B cell (primary cell): ENCODE measurements at regions not wholly inside any gene's neighbourhood (a gene's known extent, or its start where the extent isn't known, plus 50 kb on each side); places are given as distances from the start of the nearest gene placed in this dataset.

Experiments
- ATAC-seq: fragments of 200-7000 bp; cut with Tn5 transposase; one replicate; pipeline ENCODE4 v1.10.0; 2021; ENCODE audit warnings: low read depth, mild to moderate bottlenecking, moderate number of reproducible peaks, moderate library complexity
- CTCF ChIA-PET: fragments of 350-600 bp; sonication (Branson Sonifier 250); formaldehyde crosslinking; loops from one replicate; lab custom pipeline; 2021; ENCODE audit warnings: antibody characterized with exemption, inconsistent platforms; lab: Charles Lee
- POLR2A ChIA-PET: fragments of 350-600 bp; sonication (Branson Sonifier 250); formaldehyde crosslinking; loops from one replicate; lab custom pipeline; 2021; ENCODE audit warnings: antibody characterized with exemption; lab: Charles Lee
- DNase-seq: peaks from one replicate; pipeline ENCODE4 v3.0.0; 2013
- H2AFZ ChIP-seq: 2 replicates; pipeline ENCODE4 v1.6.1; 2012; ENCODE audit warnings: mild to moderate bottlenecking, low read depth, low read length; ENCODE audit not compliant: insufficient read depth, poor library complexity, severe bottlenecking
- H3K27ac ChIP-seq, 2 donors: 1 replicate in 1 of 2; 2 replicates in 1 of 2; pipeline ENCODE4 v1.5.1; 2012 to 2013; ENCODE audit warnings: low read length in 2 of 2, mild to moderate bottlenecking in 2 of 2, moderate library complexity in 1 of 2
- H3K27me3 ChIP-seq, 4 experiments: fragments of 200-600 bp in 1 of 4; sonication (generic) in 1 of 4; replicated peaks in 1 of 4; 1 replicate in 2 of 4; 2 replicates in 2 of 4; pipeline versions ENCODE4 v1.6.1 to v1.7.0; 2013 to 2016; ENCODE audit warnings: low read length in 3 of 4, mild to moderate bottlenecking in 2 of 4, mixed read lengths in 1 of 4, moderate library complexity in 1 of 4; ENCODE audit not compliant: insufficient read depth in 4 of 4, control insufficient read depth in 3 of 4; ENCODE audit errors: control extremely low read depth in 1 of 4
- H3K36me3 ChIP-seq, 2 experiments: replicated peaks in 1 of 2; 1 replicate in 1 of 2; 2 replicates in 1 of 2; pipeline versions ENCODE4 v1.6.1 to v1.7.1; 2013; ENCODE audit warnings: low read length in 1 of 2; ENCODE audit not compliant: insufficient read depth in 2 of 2, control insufficient read depth in 1 of 2; ENCODE audit errors: control extremely low read depth in 1 of 2, extremely low read depth in 1 of 2
- H3K4me1 ChIP-seq, 2 donors: fragments of 200-600 bp in 1 of 2; sonication (generic) in 1 of 2; 1 replicate in 1 of 2; 2 replicates in 1 of 2; pipeline versions ENCODE4 v1.5.1 to v1.6.1; 2013 to 2017; ENCODE audit warnings: low read length in 2 of 2; ENCODE audit not compliant: control insufficient read depth in 2 of 2, insufficient read depth in 2 of 2
- H3K4me2 ChIP-seq: replicated peaks from 2 replicates; pipeline ENCODE3; 2012; ENCODE audit warnings: mild to moderate bottlenecking, low read depth, low read length; ENCODE audit not compliant: poor library complexity, severe bottlenecking
- H3K4me3 ChIP-seq, 5 experiments: fragments of 200-600 bp in 1 of 5; sonication (generic) in 1 of 5; 1 replicate in 3 of 5; 2 replicates in 2 of 5; pipeline versions ENCODE4 v1.5.1 to v1.7.0; 2011 to 2016; ENCODE audit warnings: low read length in 4 of 5, mild to moderate bottlenecking in 4 of 5, low read depth in 2 of 5, control low read depth in 1 of 5, moderate library complexity in 1 of 5; ENCODE audit not compliant: insufficient read depth in 1 of 5; ENCODE audit errors: control extremely low read depth in 1 of 5, extremely low read depth in 1 of 5
- H3K79me2 ChIP-seq: fragments of 200-600 bp; sonication (generic); one replicate; pipeline ENCODE4 v1.6.0; 2016; ENCODE audit warnings: low read length; ENCODE audit not compliant: control insufficient read depth, insufficient read depth
- H3K9ac ChIP-seq: fragments of 200-600 bp; sonication (generic); 2 replicates; pipeline ENCODE4 v1.6.1; 2017; ENCODE audit warnings: mild to moderate bottlenecking, low read length, moderate library complexity
- H3K9me3 ChIP-seq, 3 donors: one replicate each; pipeline versions ENCODE4 v1.6.1 to v1.7.1; 2013; ENCODE audit warnings: low read length in 2 of 3; ENCODE audit not compliant: control insufficient read depth in 2 of 3, insufficient read depth in 1 of 3; ENCODE audit errors: control extremely low read depth in 1 of 3
- H4K20me1 ChIP-seq: 2 replicates; pipeline ENCODE4 v1.6.0; 2012; ENCODE audit warnings: mild to moderate bottlenecking, low read length; ENCODE audit not compliant: insufficient read depth, control insufficient read depth, poor library complexity, severe bottlenecking
- H3K27ac Mint-ChIP-seq: one replicate; pipeline ENCODE4 v1.8.0; 2021; ENCODE audit warnings: mixed read lengths
- H3K27me3 Mint-ChIP-seq: one replicate; pipeline ENCODE4 v1.8.0; 2021; ENCODE audit warnings: mixed read lengths
- H3K4me1 Mint-ChIP-seq: one replicate; pipeline ENCODE4 v1.8.0; 2021; ENCODE audit warnings: mixed read lengths
- H3K4me3 Mint-ChIP-seq: one replicate; pipeline ENCODE4 v1.8.0; 2021; ENCODE audit warnings: mixed read lengths
- H3K9me3 Mint-ChIP-seq: one replicate; pipeline ENCODE4 v1.8.0; 2022; ENCODE audit warnings: mixed read lengths; ENCODE audit not compliant: insufficient read depth
- CTCF ChIP-seq: fragments of 200-600 bp; IDR thresholded peaks from one replicate; pipeline ENCODE4 v1.8.0; 2022; ENCODE audit warnings: antibody characterized with exemption, mild to moderate bottlenecking
- EZH2 ChIP-seq: IDR thresholded peaks from 2 replicates; pipeline ENCODE4 v1.6.1; 2012; ENCODE audit warnings: borderline replicate concordance, low read depth, mild to moderate bottlenecking, moderate library complexity, low read length; ENCODE audit not compliant: insufficient read depth, poor library complexity, severe bottlenecking
- WGBS: methylation state at CpG from one replicate; pipeline ENCODE4 v1.1.5; 2013; ENCODE audit warnings: missing lambda C conversion rate; ENCODE audit not compliant: insufficient coverage; 5-methylcytosine and 5-hydroxymethylcytosine counted together
- intact Hi-C: fragments of 100-400 bp; cut with micrococcal nuclease; formaldehyde crosslinking; loops from one replicate; pipeline ENCODE4 v1.10.0; 2022

DNA sequence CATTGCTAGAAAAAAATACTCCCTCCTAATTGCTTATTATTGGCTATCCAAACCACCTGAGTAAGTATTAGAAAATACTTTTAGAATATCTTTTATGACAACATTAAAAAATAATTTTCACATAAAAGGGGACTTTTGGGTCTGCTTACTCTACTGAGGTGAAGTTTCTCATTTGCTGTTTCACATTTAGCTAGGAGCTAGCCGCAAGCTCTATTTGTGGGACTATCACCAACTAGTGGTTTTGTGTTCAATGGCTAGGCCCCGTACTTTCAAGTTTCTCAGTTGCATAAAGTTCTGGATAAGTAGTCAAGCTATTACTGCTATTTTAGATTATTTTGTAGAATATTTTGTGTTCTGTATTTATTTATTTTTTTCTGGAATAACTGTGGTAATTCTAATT is 244.2 kb upstream of the SLITRK3 start:
- Histone ChIP-seq H3K4me1 (no peaks in the 10 kb centered on the region), H3K27ac (no peak overlapping the region), H3K36me3 (no peaks in the 10 kb centered on the region), H3K9me3 (peaks cover 0 to 3% (median 0%) of the 10 kb centered on the region in 3 donors), H4K20me1 (no peaks in the 10 kb centered on the region), H3K9ac (no peak overlapping the region), H3K4me3 (no peak overlapping the region), H3K79me2 (no peaks in the 10 kb centered on the region), H3K27me3 (no peaks in the 10 kb centered on the region), H3K4me2 (no peak overlapping the region), H2AFZ (no peak overlapping the region)
- no peak overlapping the region for H3K27ac Mint-ChIP-seq
- ChIA-PET POLR2A (no interaction called here), CTCF (no interaction called here)
- H3K4me1 Mint-ChIP-seq = no peaks in the 10 kb centered on the region
- no peak overlapping the region for H3K4me3 Mint-ChIP-seq
- no peak for TF ChIP-seq CTCF
- TF ChIP-seq EZH2 = no peak
- H3K9me3 Mint-ChIP-seq = no peaks in the 10 kb centered on the region
- intact Hi-C loops = no loop called here
- DNase-seq = no peak
- WGBS = no CpG with 5 or more reads among the region's 2 CpGs
- ATAC-seq = no peak
- H3K27me3 Mint-ChIP-seq = no peaks in the 10 kb centered on the region

- H3K27me3 Mint-ChIP-seq = no peaks in the 10 kb centered on the region
- no peak for ATAC-seq
- H3K27ac Mint-ChIP-seq = no peak overlapping the region
- H3K27ac ChIP-seq = no peak overlapping the region
- no peak overlapping the region for H3K4me2 ChIP-seq
- H3K9me3 ChIP-seq = peaks cover 0 to 3% (median 0%) of the 10 kb centered on the region in 3 donors
- WGBS = no CpG with 5 or more reads among the region's 2 CpGs
- TF ChIP-seq CTCF (no peak), EZH2 (no peak)
- ChIA-PET POLR2A (no interaction called here), CTCF (no interaction called here)
- H3K4me1 ChIP-seq = no peaks in the 10 kb centered on the region
- intact Hi-C loops = no loop called here
- H3K4me3 ChIP-seq = no peak overlapping the region
- H3K9ac ChIP-seq = no peak overlapping the region
- no peak overlapping the region for H3K4me3 Mint-ChIP-seq
- H2AFZ ChIP-seq = no peak overlapping the region
- no peaks in the 10 kb centered on the region for H3K27me3 ChIP-seq
- no peaks in the 10 kb centered on the region for H3K9me3 Mint-ChIP-seq
- DNase-seq = no peak
- H3K4me1 Mint-ChIP-seq = no peaks in the 10 kb centered on the region
- no peaks in the 10 kb centered on the region for H4K20me1 ChIP-seq
- no peaks in the 10 kb centered on the region for H3K79me2 ChIP-seq
- no peaks in the 10 kb centered on the region for H3K36me3 ChIP-seq
Measured at GRCh38 chr3:165439765-165440164, 243.6 kb upstream of the SLITRK3 start.
